ENCODE measurements at regions not wholly inside any gene's neighbourhood (a gene's known extent, or its start where the extent isn't known, plus 50 kb on each side); places are given as distances from the start of the nearest gene placed in this dataset.
A peak's percentile ranks its signal among the peaks of the same experiment; 100 is the strongest.

- Histone ChIP-seq H3K9ac (ENCODE audit: low read depth in 1 of 2, low read length in 2 of 2) (no peak overlapping the region), H3K9me3 (ENCODE audit: control insufficient read depth in 4 of 4, low read length in 3 of 4) (no peaks in the 10 kb centered on the region), H3K27me3 (ENCODE audit: control insufficient read depth in 4 of 4, insufficient read depth in 4 of 4, low read length in 3 of 4) (no peaks in the 10 kb centered on the region), H3K4me3 (ENCODE audit: low read depth in 1 of 3, low read length in 3 of 3) (no peak overlapping the region), H3K4me1 (ENCODE audit: control insufficient read depth in 4 of 4, insufficient read depth in 4 of 4, low read length in 3 of 4) (no peaks in the 10 kb centered on the region), H3K36me3 (ENCODE audit: control insufficient read depth in 4 of 4, insufficient read depth in 3 of 4, low read depth in 1 of 4, low read length in 3 of 4) (no peaks in the 10 kb centered on the region), H3K27ac (ENCODE audit: low read depth in 1 of 2, low read length in 2 of 2) (no peak overlapping the region)
- DNase-seq (ENCODE audit: low spot score), result no peak
- WGBS, result 24% methylated on average over 1 of the region's 1 CpG
- TF ChIP-seq, protein P1, sequence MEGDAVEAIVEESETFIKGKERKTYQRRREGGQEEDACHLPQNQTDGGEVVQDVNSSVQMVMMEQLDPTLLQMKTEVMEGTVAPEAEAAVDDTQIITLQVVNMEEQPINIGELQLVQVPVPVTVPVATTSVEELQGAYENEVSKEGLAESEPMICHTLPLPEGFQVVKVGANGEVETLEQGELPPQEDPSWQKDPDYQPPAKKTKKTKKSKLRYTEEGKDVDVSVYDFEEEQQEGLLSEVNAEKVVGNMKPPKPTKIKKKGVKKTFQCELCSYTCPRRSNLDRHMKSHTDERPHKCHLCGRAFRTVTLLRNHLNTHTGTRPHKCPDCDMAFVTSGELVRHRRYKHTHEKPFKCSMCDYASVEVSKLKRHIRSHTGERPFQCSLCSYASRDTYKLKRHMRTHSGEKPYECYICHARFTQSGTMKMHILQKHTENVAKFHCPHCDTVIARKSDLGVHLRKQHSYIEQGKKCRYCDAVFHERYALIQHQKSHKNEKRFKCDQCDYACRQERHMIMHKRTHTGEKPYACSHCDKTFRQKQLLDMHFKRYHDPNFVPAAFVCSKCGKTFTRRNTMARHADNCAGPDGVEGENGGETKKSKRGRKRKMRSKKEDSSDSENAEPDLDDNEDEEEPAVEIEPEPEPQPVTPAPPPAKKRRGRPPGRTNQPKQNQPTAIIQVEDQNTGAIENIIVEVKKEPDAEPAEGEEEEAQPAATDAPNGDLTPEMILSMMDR (IDR thresholded peaks at IDR 0.05; ENCODE audit: low read depth, low read length, missing input control), result peak; percentile 3
- no peak for TF ChIP-seq GABPA (IDR thresholded peaks at IDR 0.05 in 1 of 2, conservative IDR thresholded peaks at IDR 0.05 in 1 of 2)
These were observed 90.2 kb upstream of the ISX start for GRCh38 chr22:34975721-34976120.

GRCh38 chr22:34976474-34976873, 89.5 kb upstream of the ISX start:
- Histone ChIP-seq H3K9me3 (ENCODE audit: control insufficient read depth in 4 of 4, low read length in 3 of 4) (no peaks in the 10 kb centered on the region), H3K9ac (ENCODE audit: low read depth in 1 of 2, low read length in 2 of 2) (no peak overlapping the region), H3K27me3 (ENCODE audit: control insufficient read depth in 4 of 4, insufficient read depth in 4 of 4, low read length in 3 of 4) (no peaks in the 10 kb centered on the region), H3K4me3 (ENCODE audit: low read depth in 1 of 3, low read length in 3 of 3) (no peak overlapping the region), H3K36me3 (ENCODE audit: control insufficient read depth in 4 of 4, insufficient read depth in 3 of 4, low read depth in 1 of 4, low read length in 3 of 4) (no peaks in the 10 kb centered on the region), H3K4me1 (ENCODE audit: control insufficient read depth in 4 of 4, insufficient read depth in 4 of 4, low read length in 3 of 4) (no peaks in the 10 kb centered on the region), H3K27ac (ENCODE audit: low read depth in 1 of 2, low read length in 2 of 2) (no peak overlapping the region)
- WGBS, result 82% methylated on average over 4 of the region's 4 CpGs
- DNase-seq (ENCODE audit: low spot score), result no peak
- TF ChIP-seq HNF4G (IDR thresholded peaks at IDR 0.05) (no peak), SP1 (IDR thresholded peaks at IDR 0.05) (no peak), RXRA (IDR thresholded peaks at IDR 0.05) (no peak), GABPA (IDR thresholded peaks at IDR 0.05 in 1 of 2, conservative IDR thresholded peaks at IDR 0.05 in 1 of 2) (no peak), FOXA2 (IDR thresholded peaks at IDR 0.05) (no peak), NR2F2 (IDR thresholded peaks at IDR 0.05) (no peak), EGR1 (IDR thresholded peaks at IDR 0.05; ENCODE audit: low read depth in 2 of 2) (no peak), MAX (IDR thresholded peaks at IDR 0.05) (no peak), FOXA1 (IDR thresholded peaks at IDR 0.05) (no peak), RAD21 (IDR thresholded peaks at IDR 0.05) (no peak), JUND (IDR thresholded peaks at IDR 0.05) (no peak), HNF4A (conservative IDR thresholded peaks at IDR 0.05) (no peak)
- TF ChIP-seq, protein P2, sequence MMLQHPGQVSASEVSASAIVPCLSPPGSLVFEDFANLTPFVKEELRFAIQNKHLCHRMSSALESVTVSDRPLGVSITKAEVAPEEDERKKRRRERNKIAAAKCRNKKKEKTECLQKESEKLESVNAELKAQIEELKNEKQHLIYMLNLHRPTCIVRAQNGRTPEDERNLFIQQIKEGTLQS (IDR thresholded peaks at IDR 0.05), result no peak
- TF ChIP-seq, protein P3, sequence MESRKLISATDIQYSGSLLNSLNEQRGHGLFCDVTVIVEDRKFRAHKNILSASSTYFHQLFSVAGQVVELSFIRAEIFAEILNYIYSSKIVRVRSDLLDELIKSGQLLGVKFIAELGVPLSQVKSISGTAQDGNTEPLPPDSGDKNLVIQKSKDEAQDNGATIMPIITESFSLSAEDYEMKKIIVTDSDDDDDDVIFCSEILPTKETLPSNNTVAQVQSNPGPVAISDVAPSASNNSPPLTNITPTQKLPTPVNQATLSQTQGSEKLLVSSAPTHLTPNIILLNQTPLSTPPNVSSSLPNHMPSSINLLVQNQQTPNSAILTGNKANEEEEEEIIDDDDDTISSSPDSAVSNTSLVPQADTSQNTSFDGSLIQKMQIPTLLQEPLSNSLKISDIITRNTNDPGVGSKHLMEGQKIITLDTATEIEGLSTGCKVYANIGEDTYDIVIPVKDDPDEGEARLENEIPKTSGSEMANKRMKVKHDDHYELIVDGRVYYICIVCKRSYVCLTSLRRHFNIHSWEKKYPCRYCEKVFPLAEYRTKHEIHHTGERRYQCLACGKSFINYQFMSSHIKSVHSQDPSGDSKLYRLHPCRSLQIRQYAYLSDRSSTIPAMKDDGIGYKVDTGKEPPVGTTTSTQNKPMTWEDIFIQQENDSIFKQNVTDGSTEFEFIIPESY (IDR thresholded peaks at IDR 0.05), result no peak

- Histone ChIP-seq H3K4me3 (ENCODE audit: low read depth in 1 of 3, low read length in 3 of 3) (no peak overlapping the region), H3K36me3 (ENCODE audit: control insufficient read depth in 4 of 4, insufficient read depth in 3 of 4, low read depth in 1 of 4, low read length in 3 of 4) (no peaks in the 10 kb centered on the region), H3K9me3 (ENCODE audit: control insufficient read depth in 4 of 4, low read length in 3 of 4) (no peaks in the 10 kb centered on the region), H3K27me3 (ENCODE audit: control insufficient read depth in 4 of 4, insufficient read depth in 4 of 4, low read length in 3 of 4) (no peaks in the 10 kb centered on the region), H3K4me1 (ENCODE audit: control insufficient read depth in 4 of 4, insufficient read depth in 4 of 4, low read length in 3 of 4) (no peaks in the 10 kb centered on the region), H3K27ac (ENCODE audit: low read depth in 1 of 2, low read length in 2 of 2) (no peak overlapping the region), H3K9ac (ENCODE audit: low read depth in 1 of 2, low read length in 2 of 2) (no peak overlapping the region)
- DNase-seq (ENCODE audit: low spot score), result no peak
- TF ChIP-seq RAD21 (IDR thresholded peaks at IDR 0.05), result no peak
- TF ChIP-seq, protein P3 (IDR thresholded peaks at IDR 0.05), result no peak
- TF ChIP-seq HNF4G (IDR thresholded peaks at IDR 0.05), result no peak
- no peak for TF ChIP-seq GABPA (IDR thresholded peaks at IDR 0.05 in 1 of 2, conservative IDR thresholded peaks at IDR 0.05 in 1 of 2)
- no peak for TF ChIP-seq SP1 (IDR thresholded peaks at IDR 0.05)
- TF ChIP-seq JUND (IDR thresholded peaks at IDR 0.05), result no peak
- no peak for TF ChIP-seq HNF4A (conservative IDR thresholded peaks at IDR 0.05)
- WGBS, result 59% methylated on average over 2 of the region's 2 CpGs
These were observed 89.1 kb upstream of the ISX start for GRCh38 chr22:34976886-34977285.
